SU-DHL-6 (cell line): ENCODE measurements at regions not wholly inside any gene's neighbourhood (a gene's known extent, or its start where the extent isn't known, plus 50 kb on each side); places are given as distances from the start of the nearest gene placed in this dataset.

Experiments
- CTCF ChIP-seq: fragments of 200-600 bp; sonication (generic); IDR thresholded peaks from one replicate; pipeline ENCODE4 v1.5.1; 2017; ENCODE audit warnings: antibody characterized with exemption, mild to moderate bottlenecking, low read length, moderate library complexity; ENCODE audit not compliant: insufficient read depth, poor library complexity, severe bottlenecking
- EZH2phosphoT487 ChIP-seq: fragments of 200-600 bp; sonication (generic), shearing (Covaris generic); conservative IDR thresholded peaks from 2 replicates; pipeline ENCODE4 v1.6.1; 2018; ENCODE audit warnings: mild to moderate bottlenecking, antibody characterized with exemption, low read length, moderate library complexity, mixed read lengths

GRCh38 chr5:110339399-110339798, 387.1 kb downstream of the TMEM232 start:
- TF ChIP-seq CTCF: no peak
- no peak for TF ChIP-seq EZH2phosphoT487
